HG03442 (cell line): ENCODE measurements at regions not wholly inside any gene's neighbourhood (a gene's known extent, or its start where the extent isn't known, plus 50 kb on each side); places are given as distances from the start of the nearest gene placed in this dataset.

Experiments
- ATAC-seq: cut with Tn5 transposase; IDR thresholded peaks from one replicate; pipeline ENCODE4 v1.9.1; 2021; ENCODE audit warnings: mild to moderate bottlenecking, moderate library complexity; ENCODE audit not compliant: unreplicated experiment

GRCh38 chr1:217313096-217313495 lies 317.8 kb downstream of the GPATCH2 start:
- no peak for ATAC-seq

DNA sequence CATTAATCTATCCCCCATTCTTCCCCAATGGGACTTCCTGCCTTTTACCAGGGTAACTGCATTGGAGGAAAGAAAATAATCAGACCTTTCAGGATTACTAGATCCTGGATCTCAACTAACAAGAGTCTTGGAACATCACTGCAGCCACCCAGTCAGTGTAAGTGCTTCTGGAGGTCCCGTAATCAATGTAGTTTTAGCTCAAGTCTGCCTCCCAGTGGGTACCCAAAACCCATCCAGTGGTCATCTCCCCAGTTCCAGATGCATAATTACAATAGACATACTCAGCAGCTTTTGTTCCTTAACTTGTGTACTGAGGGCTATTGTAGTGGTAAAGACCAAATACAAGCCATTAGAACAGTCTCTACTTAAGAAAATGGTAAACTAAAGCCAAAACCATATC lies 319.1 kb downstream of the GPATCH2 start:
- ATAC-seq: no peak

- no peak for ATAC-seq
These were observed 319.6 kb downstream of the GPATCH2 start for GRCh38 chr1:217311269-217311668.

DNA sequence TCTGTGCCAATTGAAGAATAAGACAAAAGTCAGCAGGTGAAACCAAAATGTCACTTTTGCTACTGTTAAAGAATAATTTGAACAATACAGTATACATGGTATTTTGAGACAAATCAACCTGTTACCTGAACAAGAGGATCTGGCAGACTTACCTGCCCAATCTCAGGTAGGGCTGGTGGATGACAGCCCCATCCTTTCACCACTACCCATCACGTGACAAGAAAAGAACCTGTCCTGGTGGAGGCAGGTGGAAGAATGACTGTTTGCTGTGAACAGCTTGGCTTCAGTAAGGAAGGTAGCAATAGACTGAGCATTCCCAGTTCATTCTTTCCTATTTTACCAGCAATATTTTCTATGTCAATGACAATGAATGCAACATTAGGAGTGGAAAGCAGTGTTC lies 349.6 kb downstream of the GPATCH2 start:
- ATAC-seq: no peak

DNA sequence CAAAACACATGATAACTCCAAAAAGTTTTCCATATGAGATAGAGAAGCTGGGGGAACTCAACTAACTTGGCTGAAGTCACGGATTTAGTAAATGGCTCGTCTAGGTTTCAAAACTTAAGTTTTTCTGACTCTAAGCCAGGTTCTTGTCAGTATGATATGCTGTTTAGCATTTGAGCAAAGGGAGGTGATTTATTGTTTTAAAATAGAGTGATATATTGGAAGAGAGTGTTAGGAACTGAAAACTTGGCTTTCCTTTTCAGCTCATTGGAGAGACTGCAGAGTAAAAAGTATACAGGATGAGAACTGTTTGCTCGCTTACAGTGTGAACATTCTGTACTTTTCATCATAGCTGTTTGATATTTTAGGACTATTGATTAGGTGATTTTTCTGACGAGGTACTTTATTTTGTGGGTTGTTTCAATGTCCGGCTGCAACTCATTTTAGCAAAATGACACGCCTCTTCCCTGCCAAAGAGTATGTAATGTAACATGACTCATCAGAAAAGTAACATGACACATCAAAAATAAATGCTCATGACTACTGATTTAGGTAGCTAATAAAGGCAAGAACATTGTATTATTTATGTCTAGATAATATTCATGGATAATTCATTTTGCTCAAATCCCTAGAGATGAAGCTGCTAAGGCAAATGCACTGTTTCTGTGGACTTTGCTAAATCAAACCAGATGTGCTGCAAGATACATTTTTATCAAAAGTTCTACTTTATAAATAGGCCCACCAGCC lies 355.1 kb downstream of the GPATCH2 start:
- ATAC-seq: no peak

DNA sequence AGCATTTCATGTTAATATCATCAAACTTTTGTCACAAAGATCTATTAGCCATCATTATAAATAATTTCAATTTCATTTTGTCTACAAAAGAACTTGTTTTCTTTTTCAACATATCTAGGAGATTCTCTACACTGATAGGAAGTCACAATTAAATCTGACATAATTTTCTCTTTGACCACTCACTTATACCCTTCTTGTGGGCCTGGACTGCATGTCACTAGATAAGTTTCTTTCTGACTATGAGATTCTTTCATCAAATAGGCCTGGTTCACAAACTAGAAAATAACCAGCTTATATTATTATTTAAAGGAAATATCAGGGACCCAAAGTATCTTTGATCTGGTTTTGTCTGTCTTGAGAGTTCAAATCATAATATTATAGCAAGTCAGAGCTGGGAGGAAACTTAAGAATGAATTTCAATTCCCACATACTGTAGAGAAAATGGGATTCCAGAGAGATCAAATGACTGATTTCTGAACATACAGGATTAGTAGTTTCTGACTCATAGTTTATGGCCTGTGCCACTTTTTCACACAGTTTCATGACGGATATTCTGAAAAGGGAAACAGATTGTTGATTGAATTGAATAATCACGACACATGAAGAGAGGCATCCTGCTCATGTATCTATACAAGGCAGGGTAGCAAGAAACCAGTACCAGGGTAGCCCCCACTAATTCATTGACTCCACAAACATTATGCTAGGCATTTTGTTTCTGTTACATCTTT lies 355.8 kb downstream of the GPATCH2 start:
- peak; percentile 62 for ATAC-seq

DNA sequence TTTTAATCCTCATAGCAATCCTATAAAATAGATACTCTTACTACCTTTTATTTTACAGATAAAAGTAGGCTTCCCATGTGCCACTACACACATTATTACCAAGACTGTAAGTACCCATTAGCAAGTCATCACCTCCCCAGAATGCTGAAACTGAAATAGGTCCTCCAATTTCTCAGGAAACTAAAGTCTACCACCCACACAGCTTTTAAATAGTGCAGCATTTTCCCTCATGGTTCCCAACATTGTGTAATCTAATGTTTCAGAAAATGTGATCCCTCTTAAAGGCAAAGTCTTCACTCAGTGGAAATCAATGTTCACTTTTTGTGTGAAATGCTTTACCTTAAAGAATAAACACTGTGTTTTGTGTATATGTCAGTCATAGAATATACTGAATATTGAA lies 356.5 kb downstream of the GPATCH2 start:
- no peak for ATAC-seq

GRCh38 chr1:217273866-217274265 lies 357.0 kb downstream of the GPATCH2 start:
- no peak for ATAC-seq

- no peak for ATAC-seq
These were observed 358.5 kb downstream of the GPATCH2 start for GRCh38 chr1:217272385-217272784.

GRCh38 chr1:217270101-217270500 lies 360.8 kb downstream of the GPATCH2 start:
- ATAC-seq: no peak

- ATAC-seq: no peak
These were observed 362.8 kb downstream of the GPATCH2 start for GRCh38 chr1:217268058-217268457.

GRCh38 chr1:217261636-217262035 lies 369.3 kb downstream of the GPATCH2 start:
- no peak for ATAC-seq

- no peak for ATAC-seq
These were observed 370.2 kb downstream of the GPATCH2 start for GRCh38 chr1:217260676-217261075.

DNA sequence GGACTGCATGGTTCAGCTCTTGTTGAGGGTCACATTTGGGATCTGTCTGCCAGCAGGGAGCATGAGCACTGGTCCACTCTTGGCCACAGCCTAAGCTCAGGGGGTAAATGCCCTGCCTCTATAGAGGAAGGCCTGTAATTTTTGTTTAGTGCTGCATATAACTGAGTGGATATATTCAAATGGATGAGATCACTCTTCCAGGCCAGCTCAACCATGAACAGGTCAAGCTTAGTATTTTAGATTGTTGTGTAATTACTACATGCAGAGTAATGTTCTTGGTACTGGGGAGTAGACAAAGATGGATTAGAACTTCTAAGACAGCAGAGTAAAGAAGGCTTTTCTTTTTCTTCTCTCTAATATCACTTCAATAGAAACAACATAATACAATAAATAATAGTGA lies 376.9 kb downstream of the GPATCH2 start:
- ATAC-seq: no peak

- ATAC-seq: no peak
These were observed 377.5 kb downstream of the GPATCH2 start for GRCh38 chr1:217253351-217253750.

DNA sequence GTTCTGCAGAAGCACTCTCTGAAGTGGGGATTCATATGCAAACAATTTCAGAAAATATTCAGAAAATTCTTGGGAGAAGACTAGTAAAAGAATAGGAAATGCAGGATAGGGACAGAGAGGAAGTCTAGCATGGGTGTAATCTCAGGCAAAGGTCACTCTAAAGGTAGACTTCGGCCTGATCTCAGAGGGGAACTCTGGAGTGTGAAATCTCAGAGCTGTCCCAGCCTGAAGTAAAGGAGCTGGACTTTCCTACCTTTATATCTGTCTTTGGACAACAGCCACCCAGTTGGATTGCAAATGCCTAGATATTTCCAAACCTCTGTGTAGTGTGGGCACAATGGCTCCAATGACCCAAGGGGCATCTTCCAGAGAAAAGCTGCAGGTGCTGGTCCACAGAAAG lies 379.8 kb downstream of the GPATCH2 start:
- no peak for ATAC-seq

- ATAC-seq: no peak
These were observed 381.0 kb downstream of the GPATCH2 start for GRCh38 chr1:217249857-217250256.

DNA sequence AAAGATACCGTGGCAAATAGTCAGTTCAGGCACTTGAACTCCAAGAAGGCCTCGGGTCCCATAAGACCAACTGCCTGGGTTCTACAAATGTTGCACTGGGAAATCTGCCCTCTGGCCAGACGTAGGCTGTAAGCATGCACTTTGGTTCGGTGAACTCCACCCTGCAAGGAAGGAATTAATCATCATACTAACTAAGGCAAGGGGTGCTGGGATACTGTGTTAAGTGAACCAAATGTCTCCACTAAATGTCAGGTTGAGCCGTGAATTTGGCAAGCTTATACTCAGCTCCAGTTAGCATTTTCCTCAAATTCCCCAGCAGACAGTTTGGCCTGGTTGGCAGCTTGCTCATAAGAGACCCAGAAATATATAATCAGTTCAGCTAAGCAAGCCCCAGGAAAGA lies 385.9 kb downstream of the GPATCH2 start:
- ATAC-seq: no peak

GRCh38 chr1:217240656-217241055 lies 390.2 kb downstream of the GPATCH2 start:
- ATAC-seq: no peak

DNA sequence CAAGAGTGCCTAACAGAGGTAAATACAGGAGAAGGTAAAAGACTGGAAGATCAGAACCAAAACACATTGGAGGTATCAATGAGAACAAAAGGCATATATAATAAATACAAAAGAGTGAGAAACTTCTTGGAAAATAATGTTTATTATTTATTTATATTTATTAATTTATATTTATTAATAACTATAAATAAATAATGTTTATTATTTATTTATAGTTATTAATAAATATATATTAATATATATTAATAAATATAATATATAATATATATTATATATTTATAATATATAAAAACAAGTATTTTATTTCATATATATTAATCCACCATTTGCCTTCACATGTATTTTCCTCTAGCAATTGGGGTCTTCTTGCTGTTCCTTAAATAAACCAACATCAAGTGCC lies 391.9 kb downstream of the GPATCH2 start:
- no peak for ATAC-seq

GRCh38 chr1:217230412-217230811 lies 400.5 kb downstream of the GPATCH2 start:
- ATAC-seq: no peak

DNA sequence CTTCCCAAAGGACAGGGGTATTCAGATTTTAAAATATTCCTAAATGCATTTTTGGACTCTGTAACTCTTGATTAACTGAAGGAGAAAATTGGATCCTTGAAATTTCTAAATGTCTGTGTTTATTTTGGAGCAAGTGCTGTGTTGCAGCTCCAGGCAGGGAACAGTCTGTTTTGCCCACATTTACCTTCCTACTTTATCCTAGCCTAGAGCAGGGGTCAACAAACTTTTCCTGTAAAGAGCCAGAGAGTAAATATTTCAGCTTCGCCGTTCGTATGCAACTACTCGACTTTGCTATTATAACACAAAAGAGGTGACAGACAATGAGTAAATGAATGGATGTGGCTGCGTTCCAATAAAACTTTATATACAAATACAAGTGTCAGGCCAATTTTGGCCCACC lies 402.2 kb downstream of the GPATCH2 start:
- no peak for ATAC-seq

DNA sequence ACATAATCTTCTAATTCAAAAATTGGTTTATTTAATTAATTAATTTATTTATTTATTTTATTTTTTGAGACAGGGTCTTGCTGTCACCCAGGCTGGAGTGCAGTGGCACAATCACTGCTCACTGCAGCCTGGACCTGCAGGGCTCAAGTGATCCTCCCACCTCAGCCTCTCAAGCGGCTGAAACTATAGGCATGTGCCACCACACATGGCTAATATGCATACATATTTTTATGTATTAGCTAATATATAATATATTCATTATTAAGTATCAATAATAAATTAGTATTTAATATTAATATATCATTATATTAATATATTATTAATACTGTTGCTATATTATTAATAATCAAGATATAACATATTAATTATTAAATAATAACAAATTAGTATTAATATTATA lies 406.7 kb downstream of the GPATCH2 start:
- no peak for ATAC-seq
